ENCODE measurements at regions not wholly inside any gene's neighbourhood (a gene's known extent, or its start where the extent isn't known, plus 50 kb on each side); places are given as distances from the start of the nearest gene placed in this dataset.

DNA sequence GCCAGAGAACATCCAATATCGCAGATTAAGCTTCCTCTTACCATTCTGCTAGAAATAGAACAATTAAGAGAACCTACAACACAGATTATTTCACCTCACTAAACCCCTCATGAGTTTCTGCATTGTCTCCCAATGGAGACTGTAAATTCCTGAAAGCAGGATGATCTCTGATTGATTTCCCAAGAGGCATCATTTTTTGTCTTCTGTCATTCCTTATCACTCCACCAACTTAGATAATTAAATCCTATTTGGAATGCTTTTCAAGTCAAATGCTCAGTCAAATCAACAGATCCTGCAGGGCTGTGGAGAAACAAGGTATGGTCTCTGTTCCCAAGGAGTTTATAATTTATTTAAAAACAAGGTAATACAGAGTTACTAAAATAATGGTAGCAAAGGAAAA lies 161.5 kb downstream of the MTERF1 start:
- TF ChIP-seq KLF6 (CRISPR knock-in tag; IDR thresholded peaks at IDR 0.05) (no peak), FOXJ3 (CRISPR knock-in tag; IDR thresholded peaks at IDR 0.05; ENCODE audit: borderline replicate concordance) (no peak), ZNF33B (CRISPR knock-in tag; IDR thresholded peaks at IDR 0.05) (no peak), ASH2L (IDR thresholded peaks at IDR 0.05; ENCODE audit: insufficient read length, low read depth, low read length) (no peak), ZNF557 (CRISPR knock-in tag; IDR thresholded peaks at IDR 0.05) (no peak), SIX4 (CRISPR knock-in tag; IDR thresholded peaks at IDR 0.05) (no peak)
- TF ChIP-seq, protein P1, sequence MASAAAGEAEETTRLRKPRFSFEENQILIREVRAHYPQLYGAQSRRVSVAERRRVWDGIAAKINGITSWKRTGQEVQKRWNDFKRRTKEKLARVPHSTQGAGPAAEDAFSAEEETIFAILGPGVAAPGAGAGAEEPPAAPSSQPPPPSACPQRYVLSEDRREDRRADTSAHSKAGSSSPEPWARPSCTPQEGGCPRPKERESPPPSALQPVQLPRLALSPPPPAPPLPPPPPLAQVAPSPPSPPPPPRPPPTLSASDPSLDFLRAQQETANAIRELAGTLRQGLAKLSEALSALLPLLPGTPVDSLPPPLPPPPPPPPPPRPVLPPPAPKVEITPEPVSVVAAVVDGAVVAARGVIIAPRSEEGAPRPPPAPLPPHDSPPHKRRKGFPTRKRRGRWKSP (CRISPR knock-in tag; IDR thresholded peaks at IDR 0.05) = no peak
- TF ChIP-seq, protein P2, sequence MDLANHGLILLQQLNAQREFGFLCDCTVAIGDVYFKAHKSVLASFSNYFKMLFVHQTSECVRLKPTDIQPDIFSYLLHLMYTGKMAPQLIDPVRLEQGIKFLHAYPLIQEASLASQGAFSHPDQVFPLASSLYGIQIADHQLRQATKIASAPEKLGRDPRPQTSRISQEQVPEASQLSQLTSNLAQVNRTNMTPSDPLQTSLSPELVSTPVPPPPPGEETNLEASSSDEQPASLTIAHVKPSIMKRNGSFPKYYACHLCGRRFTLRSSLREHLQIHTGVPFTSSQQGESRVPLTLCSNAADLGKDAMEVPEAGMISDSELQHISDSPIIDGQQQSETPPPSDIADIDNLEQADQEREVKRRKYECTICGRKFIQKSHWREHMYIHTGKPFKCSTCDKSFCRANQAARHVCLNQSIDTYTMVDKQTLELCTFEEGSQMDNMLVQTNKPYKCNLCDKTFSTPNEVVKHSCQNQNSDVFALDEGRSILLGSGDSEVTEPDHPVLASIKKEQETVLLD (CRISPR knock-in tag; IDR thresholded peaks at IDR 0.05; ENCODE audit: low read depth) = no peak
- TF ChIP-seq, protein P3, sequence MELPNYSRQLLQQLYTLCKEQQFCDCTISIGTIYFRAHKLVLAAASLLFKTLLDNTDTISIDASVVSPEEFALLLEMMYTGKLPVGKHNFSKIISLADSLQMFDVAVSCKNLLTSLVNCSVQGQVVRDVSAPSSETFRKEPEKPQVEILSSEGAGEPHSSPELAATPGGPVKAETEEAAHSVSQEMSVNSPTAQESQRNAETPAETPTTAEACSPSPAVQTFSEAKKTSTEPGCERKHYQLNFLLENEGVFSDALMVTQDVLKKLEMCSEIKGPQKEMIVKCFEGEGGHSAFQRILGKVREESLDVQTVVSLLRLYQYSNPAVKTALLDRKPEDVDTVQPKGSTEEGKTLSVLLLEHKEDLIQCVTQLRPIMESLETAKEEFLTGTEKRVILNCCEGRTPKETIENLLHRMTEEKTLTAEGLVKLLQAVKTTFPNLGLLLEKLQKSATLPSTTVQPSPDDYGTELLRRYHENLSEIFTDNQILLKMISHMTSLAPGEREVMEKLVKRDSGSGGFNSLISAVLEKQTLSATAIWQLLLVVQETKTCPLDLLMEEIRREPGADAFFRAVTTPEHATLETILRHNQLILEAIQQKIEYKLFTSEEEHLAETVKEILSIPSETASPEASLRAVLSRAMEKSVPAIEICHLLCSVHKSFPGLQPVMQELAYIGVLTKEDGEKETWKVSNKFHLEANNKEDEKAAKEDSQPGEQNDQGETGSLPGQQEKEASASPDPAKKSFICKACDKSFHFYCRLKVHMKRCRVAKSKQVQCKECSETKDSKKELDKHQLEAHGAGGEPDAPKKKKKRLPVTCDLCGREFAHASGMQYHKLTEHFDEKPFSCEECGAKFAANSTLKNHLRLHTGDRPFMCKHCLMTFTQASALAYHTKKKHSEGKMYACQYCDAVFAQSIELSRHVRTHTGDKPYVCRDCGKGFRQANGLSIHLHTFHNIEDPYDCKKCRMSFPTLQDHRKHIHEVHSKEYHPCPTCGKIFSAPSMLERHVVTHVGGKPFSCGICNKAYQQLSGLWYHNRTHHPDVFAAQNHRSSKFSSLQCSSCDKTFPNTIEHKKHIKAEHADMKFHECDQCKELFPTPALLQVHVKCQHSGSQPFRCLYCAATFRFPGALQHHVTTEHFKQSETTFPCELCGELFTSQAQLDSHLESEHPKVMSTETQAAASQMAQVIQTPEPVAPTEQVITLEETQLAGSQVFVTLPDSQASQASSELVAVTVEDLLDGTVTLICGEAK (IDR thresholded peaks at IDR 0.05) = no peak
- TF ChIP-seq, protein P3 (CRISPR knock-in tag; IDR thresholded peaks at IDR 0.05) = no peak
- no peak for DNase-seq (ENCODE audit: low spot score)
- no peak for ATAC-seq
- Histone ChIP-seq H3K4me1 (ENCODE audit: insufficient read depth, low read length) (no peaks in the 10 kb centered on the region), H3K79me2 (ENCODE audit: insufficient read depth, low read length) (no peaks in the 10 kb centered on the region), H3K36me3 (replicated peaks in 1 of 2; ENCODE audit: control insufficient read depth in 1 of 2, insufficient read depth in 2 of 2, low read length in 2 of 2) (no peaks in the 10 kb centered on the region), H3K27me3 (ENCODE audit: control insufficient read depth in 1 of 2, insufficient read depth in 2 of 2, low read length in 2 of 2) (no peaks in the 10 kb centered on the region), H3K4me3 (replicated peaks in 1 of 3; ENCODE audit: insufficient read depth in 1 of 3, low read depth in 2 of 3, low read length in 3 of 3) (no peak overlapping the region), H2AFZ (ENCODE audit: low read length) (no peak overlapping the region), H3K9ac (ENCODE audit: insufficient read depth, low read depth, low read length) (no peak overlapping the region), H3K27ac (ENCODE audit: extremely low read length, insufficient read depth, low read length) (no peak overlapping the region), H4K20me1 (ENCODE audit: insufficient read depth, low read length) (no peaks in the 10 kb centered on the region), H3K4me2 (ENCODE audit: low read depth, low read length) (no peak overlapping the region), H3K9me3 (ENCODE audit: low read length) (no peaks in the 10 kb centered on the region)
- POLR2A ChIA-PET = no interaction called here
- CTCF ChIA-PET (ENCODE audit: low intra/inter-chr PET ratio, low total read pairs) = no interaction called here
- FAIRE-seq = no peak
- 0% methylated on average over 1 of the region's 1 CpG for WGBS (ENCODE audit: low lambda C conversion rate)
- in situ Hi-C loops (cut with HindIII; ENCODE audit: extremely low pct_ligation_motif_present, low pct_unique_long_range_greater_than_20kb) = no loop called here
- no TSS peak for BruUV-seq (replicated peaks)
- intact Hi-C loops (cut with micrococcal nuclease; ENCODE audit: unreplicated experiment) = no loop called here

All from HepG2 (cell line).